DND-41 (cell line): ENCODE measurements at regions not wholly inside any gene's neighbourhood (a gene's known extent, or its start where the extent isn't known, plus 50 kb on each side); places are given as distances from the start of the nearest gene placed in this dataset.

ENCODE experiments used
- ATAC-seq: fragments of 200-7000 bp; cut with Tn5 transposase; 3 replicates; pipeline ENCODE4 v1.9.1; 2021; ENCODE audit warnings: low read depth; ENCODE audit not compliant: insufficient read depth
- DNase-seq: peaks from one replicate; pipeline ENCODE4 v3.0.0-alpha.2; 2020
- H2AFZ ChIP-seq: 2 replicates; pipeline ENCODE4 v1.6.0; 2012; ENCODE audit warnings: low read depth, low read length
- H3K27ac ChIP-seq: 2 replicates; pipeline ENCODE4 v1.5.1; 2012; ENCODE audit warnings: low read length, inconsistent platforms
- H3K27me3 ChIP-seq: fragments of 200-600 bp; sonication (generic); 2 replicates; pipeline ENCODE4 v1.6.0; 2012; ENCODE audit warnings: low read length, mild to moderate bottlenecking, inconsistent platforms; ENCODE audit not compliant: insufficient read depth, poor library complexity
- H3K36me3 ChIP-seq: 2 replicates; pipeline ENCODE4 v1.5.1; 2012; ENCODE audit warnings: low read length, inconsistent platforms; ENCODE audit not compliant: insufficient read depth
- H3K4me1 ChIP-seq: 2 replicates; pipeline ENCODE4 v1.5.1; 2012; ENCODE audit warnings: mild to moderate bottlenecking, low read length; ENCODE audit not compliant: insufficient read depth
- H3K4me2 ChIP-seq: 2 replicates; pipeline ENCODE4 v1.6.0; 2012; ENCODE audit warnings: mild to moderate bottlenecking, moderate library complexity, low read length, inconsistent platforms; ENCODE audit not compliant: insufficient read depth
- H3K4me3 ChIP-seq, 2 experiments: fragments of 200-600 bp in 1 of 2; shearing (Covaris generic) in 1 of 2; 2 replicates each; pipeline ENCODE4 v1.5.1; 2012 to 2016; ENCODE audit warnings: inconsistent platforms in 2 of 2, low read length in 2 of 2, mild to moderate bottlenecking in 2 of 2, low read depth in 1 of 2, moderate library complexity in 1 of 2
- H3K79me2 ChIP-seq: 2 replicates; pipeline ENCODE4 v1.6.0; 2012; ENCODE audit warnings: low read length, inconsistent platforms; ENCODE audit not compliant: insufficient read depth
- H3K9ac ChIP-seq: 2 replicates; pipeline ENCODE4 v1.6.0; 2012; ENCODE audit warnings: low read depth, mild to moderate bottlenecking, inconsistent platforms, low read length, moderate library complexity
- H3K9me3 ChIP-seq: 2 replicates; pipeline ENCODE4 v1.5.1; 2012; ENCODE audit warnings: low read length, moderate library complexity, mild to moderate bottlenecking, inconsistent platforms; ENCODE audit not compliant: insufficient read depth, severe bottlenecking
- H4K20me1 ChIP-seq: 2 replicates; pipeline ENCODE4 v1.6.0; 2012; ENCODE audit warnings: low read length; ENCODE audit not compliant: insufficient read depth
- CTCF ChIP-seq: IDR thresholded peaks from 2 replicates; pipeline ENCODE4 v1.5.1; 2012; ENCODE audit warnings: borderline replicate concordance, low read length, moderate library complexity, mild to moderate bottlenecking; ENCODE audit not compliant: poor library complexity, severe bottlenecking; ENCODE audit errors: extremely low read depth
- EZH2 ChIP-seq: IDR thresholded peaks from 3 replicates; pipeline ENCODE4 v1.6.1; 2012; ENCODE audit warnings: borderline replicate concordance, low read depth, mild to moderate bottlenecking, moderate library complexity, low read length, inconsistent platforms; ENCODE audit not compliant: severe bottlenecking

- TF ChIP-seq EZH2 (no peak), CTCF (no peak)
- H3K4me2 ChIP-seq: no peak overlapping the region
- ATAC-seq: no peak
- H3K27me3 ChIP-seq: peaks cover 6% of the 10 kb centered on the region
- DNase-seq: no peak
- no peak overlapping the region for H2AFZ ChIP-seq
- no peaks in the 10 kb centered on the region for H3K36me3 ChIP-seq
- no peak overlapping the region for H3K9ac ChIP-seq
- H3K79me2 ChIP-seq: no peaks in the 10 kb centered on the region
- H3K27ac ChIP-seq: no peak overlapping the region
- H3K4me3 ChIP-seq: no peak overlapping the region
- H4K20me1 ChIP-seq: no peaks in the 10 kb centered on the region
- no peaks in the 10 kb centered on the region for H3K4me1 ChIP-seq
- H3K9me3 ChIP-seq: no peaks in the 10 kb centered on the region
Observed at GRCh38 chr12:131229426-131230339, 276.0 kb downstream of the ADGRD1 start.

GRCh38 chr12:131230340-131231031 lies 276.8 kb downstream of the ADGRD1 start:
- Histone ChIP-seq H2AFZ (no peak overlapping the region), H3K4me3 (no peak overlapping the region), H3K9me3 (no peaks in the 10 kb centered on the region), H3K36me3 (no peaks in the 10 kb centered on the region), H3K4me1 (no peaks in the 10 kb centered on the region), H3K4me2 (no peak overlapping the region), H3K27me3 (peaks cover 6% of the 10 kb centered on the region), H3K9ac (no peak overlapping the region), H3K27ac (no peak overlapping the region), H3K79me2 (no peaks in the 10 kb centered on the region), H4K20me1 (no peaks in the 10 kb centered on the region)
- ATAC-seq: no peak
- no peak for DNase-seq
- TF ChIP-seq EZH2 (no peak), CTCF (peak; percentile 10)

GRCh38 chr12:131231032-131231980 lies 277.6 kb downstream of the ADGRD1 start:
- H3K4me2 ChIP-seq: no peak overlapping the region

More at GRCh38 chr12:131231032-131231980, 277.6 kb downstream of the ADGRD1 start:
- H3K79me2 ChIP-seq: no peaks in the 10 kb centered on the region
- no peak for TF ChIP-seq EZH2
- TF ChIP-seq CTCF: no peak
- no peaks in the 10 kb centered on the region for H3K4me1 ChIP-seq
- no peak for ATAC-seq
- no peak for DNase-seq
- no peaks in the 10 kb centered on the region for H3K36me3 ChIP-seq
- H4K20me1 ChIP-seq: no peaks in the 10 kb centered on the region
- no peak overlapping the region for H3K4me3 ChIP-seq
- H2AFZ ChIP-seq: no peak overlapping the region
- peaks cover 6% of the 10 kb centered on the region for H3K27me3 ChIP-seq
- no peak overlapping the region for H3K27ac ChIP-seq
- no peak overlapping the region for H3K9ac ChIP-seq
- H3K9me3 ChIP-seq: no peaks in the 10 kb centered on the region
